GM19324 (cell line): ENCODE measurements at regions not wholly inside any gene's neighbourhood (a gene's known extent, or its start where the extent isn't known, plus 50 kb on each side); places are given as distances from the start of the nearest gene placed in this dataset.
"Not testable (repeated sequence)": the region's sequence is repeated elsewhere in the genome, so short reads cannot be mapped to it uniquely, and the experiment has no call there.

ENCODE experiments used
- ATAC-seq: cut with Tn5 transposase; IDR thresholded peaks from one replicate; pipeline ENCODE4 v1.9.1; 2021; ENCODE audit warnings: mild to moderate bottlenecking, moderate library complexity; ENCODE audit not compliant: unreplicated experiment, low FRiP score

DNA sequence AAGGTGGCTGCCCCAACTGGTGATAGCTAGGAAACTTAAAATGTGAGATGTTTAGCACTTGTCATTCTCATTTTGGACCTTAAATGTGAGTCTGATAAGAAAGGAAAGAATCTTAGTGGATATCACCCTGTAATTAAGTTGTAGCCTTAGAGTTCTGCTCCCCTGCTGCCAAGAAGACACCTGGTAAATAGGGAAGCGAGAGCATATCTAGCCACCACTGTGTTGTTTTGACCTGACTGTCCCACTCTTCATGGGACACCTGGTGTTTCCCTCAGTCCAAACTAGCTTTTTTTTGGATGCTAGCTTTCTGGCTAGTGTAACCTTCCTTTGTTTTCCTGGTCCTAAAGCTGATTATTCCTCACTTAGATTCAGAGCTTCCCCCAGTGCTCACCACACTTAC lies 357.6 kb downstream of the RAD51AP2 start:
- peak; percentile 85 for ATAC-seq

- ATAC-seq: no peak
Measured at GRCh38 chr2:17156086-17156485, 362.2 kb downstream of the RAD51AP2 start.

- no peak for ATAC-seq
Measured at GRCh38 chr2:17149945-17150344, 368.3 kb downstream of the RAD51AP2 start.

- no peak for ATAC-seq
Measured at GRCh38 chr2:17148407-17149145, 369.7 kb downstream of the RAD51AP2 start.

GRCh38 chr2:17146358-17146757 lies 371.9 kb downstream of the RAD51AP2 start:
- ATAC-seq: no peak

DNA sequence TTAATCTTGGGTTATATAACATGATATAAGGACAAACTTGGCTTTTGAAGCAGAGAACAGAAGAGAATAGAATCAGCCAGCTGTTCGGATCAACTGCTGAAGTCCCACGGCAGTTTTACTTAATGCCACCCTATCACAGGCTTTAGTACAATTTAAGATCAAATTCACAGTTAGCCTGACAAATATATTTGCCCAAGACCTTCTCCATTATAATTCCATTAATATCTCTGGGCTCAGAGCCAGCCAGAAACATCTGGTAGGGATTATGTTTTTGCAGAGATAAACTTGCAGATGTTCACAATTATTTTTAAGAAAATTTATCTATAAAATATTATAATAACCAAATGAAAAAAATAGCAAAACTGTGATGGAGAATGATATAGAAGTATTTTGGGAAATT lies 381.4 kb downstream of the RAD51AP2 start:
- no peak for ATAC-seq

- no peak for ATAC-seq
Measured at GRCh38 chr2:17136231-17136630, 382.0 kb downstream of the RAD51AP2 start.

- no peak for ATAC-seq
Measured at GRCh38 chr2:17135619-17136018, 382.6 kb downstream of the RAD51AP2 start.

GRCh38 chr2:17133052-17133671 lies 385.1 kb downstream of the RAD51AP2 start:
- no peak for ATAC-seq

- not testable (repeated sequence) for ATAC-seq
Measured at GRCh38 chr2:17130627-17131026, 387.6 kb downstream of the RAD51AP2 start.

GRCh38 chr2:17125989-17126620 lies 392.1 kb downstream of the RAD51AP2 start:
- ATAC-seq: no peak

DNA sequence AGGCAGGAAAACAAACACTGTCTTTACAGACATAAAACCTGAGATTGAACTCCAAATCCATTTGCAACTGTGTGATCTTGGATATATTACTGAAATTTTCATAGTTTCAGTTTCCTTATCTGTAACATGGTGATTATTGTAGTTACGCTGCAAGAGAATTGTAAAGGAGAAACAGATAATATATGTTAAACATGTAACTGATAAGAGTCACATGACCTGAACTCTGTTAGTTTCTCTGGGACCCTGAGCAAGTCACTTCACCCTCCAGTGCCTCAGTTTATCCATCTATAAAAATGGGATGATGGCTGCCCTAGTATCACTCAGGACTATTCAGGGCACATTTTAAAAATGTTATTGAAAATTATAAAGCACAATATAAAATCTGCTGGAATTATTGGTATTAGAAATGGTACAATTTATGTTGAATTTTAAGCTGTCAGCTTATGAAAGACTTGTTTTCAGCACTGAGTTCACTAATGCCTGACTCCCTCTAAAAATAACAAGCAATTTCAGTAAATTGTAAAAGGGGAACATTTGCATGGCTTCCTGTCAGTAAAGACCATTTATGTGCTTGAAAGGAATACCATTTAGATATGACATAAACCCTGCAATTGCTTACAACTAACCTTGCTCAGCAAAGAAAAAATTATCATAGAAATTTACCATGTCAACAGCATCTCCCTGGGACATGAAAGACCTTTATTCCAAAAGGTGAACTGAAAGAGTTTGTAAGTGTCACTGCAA lies 393.5 kb downstream of the RAD51AP2 start:
- peak; percentile 65 for ATAC-seq

GRCh38 chr2:17122887-17123501 lies 395.2 kb downstream of the RAD51AP2 start:
- ATAC-seq: no peak

DNA sequence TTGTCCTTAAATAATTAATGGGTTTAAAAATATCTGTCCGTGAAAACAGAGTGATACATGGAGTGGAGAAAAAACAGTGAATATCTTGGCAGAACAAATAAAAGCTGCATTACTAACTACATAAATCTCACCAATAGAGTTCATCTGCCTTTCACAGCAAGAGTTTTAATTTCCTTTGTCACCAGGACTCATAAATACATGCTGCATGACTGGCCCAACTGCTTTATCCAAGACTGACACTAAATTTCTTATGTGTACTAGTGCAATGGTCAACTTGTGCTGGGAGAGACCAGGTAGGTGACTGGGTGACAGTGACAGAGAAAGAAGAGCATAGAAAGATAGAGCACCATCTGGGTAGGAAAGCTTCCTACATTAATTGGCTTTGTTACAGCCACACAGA lies 402.8 kb downstream of the RAD51AP2 start:
- ATAC-seq: no peak

DNA sequence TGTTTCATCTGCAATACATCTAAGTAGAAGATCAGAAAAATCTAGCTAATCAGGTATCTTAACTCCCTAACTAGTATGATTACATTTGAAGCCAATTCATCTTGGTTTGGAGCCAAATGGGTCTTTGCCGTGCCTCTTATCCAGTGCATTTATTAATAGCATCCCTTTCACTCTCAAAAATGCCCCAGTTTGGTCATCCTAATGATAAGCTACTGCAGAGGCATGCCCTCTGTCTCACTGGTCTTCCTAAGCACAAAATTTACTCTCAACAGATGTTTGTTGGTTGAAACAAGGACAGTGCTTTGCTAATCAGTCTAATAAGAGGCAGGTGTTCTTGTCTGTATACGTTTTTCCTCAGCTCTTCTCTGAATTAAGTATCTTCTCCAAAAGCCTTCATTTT lies 403.2 kb downstream of the RAD51AP2 start:
- ATAC-seq: no peak

- no peak for ATAC-seq
Measured at GRCh38 chr2:17107871-17108270, 410.4 kb downstream of the RAD51AP2 start.

DNA sequence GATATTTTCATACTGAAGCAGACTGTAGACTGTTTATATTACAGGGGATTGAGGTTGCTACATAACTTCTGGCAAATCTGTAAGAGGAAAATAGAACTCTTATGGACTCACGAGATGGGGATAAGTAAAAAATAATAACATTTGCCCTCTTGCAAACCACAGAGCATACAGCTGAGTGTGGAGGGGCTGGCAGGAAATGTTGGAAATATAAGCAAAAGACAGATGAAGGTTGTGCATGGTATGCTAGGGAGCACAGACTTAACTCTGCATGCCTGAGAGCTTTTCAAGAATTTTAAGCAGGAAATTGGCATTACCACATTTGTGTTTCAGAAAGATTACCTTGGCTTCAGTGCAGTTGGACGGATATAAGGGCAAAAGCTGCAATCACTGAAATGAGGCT lies 411.1 kb downstream of the RAD51AP2 start:
- no peak for ATAC-seq

DNA sequence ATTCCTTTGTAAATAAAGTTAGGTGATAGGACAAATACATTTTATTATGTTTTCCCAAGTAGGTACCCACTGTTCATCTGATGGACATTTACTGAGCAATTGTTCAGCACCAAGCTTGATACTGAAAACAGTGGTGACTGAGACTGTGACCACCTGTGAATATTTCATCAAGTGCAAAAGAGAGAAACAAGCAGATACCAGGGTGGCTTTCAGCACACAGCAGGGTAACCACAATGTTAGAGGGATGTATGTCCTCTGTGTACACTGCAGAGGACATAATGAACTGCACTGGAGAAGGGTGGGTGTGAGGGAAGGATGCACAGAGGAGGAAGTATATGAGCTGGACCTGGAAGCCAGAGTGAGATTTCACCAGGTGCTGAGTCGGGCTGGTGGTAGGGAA lies 411.8 kb downstream of the RAD51AP2 start:
- peak; percentile 65 for ATAC-seq

DNA sequence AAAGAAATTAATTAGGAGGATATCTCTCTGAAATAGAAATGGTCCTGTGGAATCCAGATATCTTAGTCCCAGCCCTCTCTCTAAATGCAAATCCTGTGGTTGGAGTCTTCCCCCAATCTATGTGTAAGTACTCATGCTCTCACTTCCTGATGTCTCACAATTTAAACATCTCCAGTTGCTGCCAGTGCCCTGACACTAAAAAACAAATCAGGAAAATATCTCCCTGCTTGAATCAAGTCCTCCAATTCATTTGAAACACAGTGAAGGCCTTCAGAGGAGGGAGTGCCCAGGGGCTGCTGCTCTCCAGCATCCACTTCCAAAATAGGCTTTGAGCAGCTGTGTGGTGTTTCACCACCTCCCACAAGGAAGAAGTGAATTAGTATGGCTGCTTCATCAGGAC lies 413.8 kb downstream of the RAD51AP2 start:
- ATAC-seq: peak; percentile 53

GRCh38 chr2:17101596-17101995 lies 416.6 kb downstream of the RAD51AP2 start:
- no peak for ATAC-seq

DNA sequence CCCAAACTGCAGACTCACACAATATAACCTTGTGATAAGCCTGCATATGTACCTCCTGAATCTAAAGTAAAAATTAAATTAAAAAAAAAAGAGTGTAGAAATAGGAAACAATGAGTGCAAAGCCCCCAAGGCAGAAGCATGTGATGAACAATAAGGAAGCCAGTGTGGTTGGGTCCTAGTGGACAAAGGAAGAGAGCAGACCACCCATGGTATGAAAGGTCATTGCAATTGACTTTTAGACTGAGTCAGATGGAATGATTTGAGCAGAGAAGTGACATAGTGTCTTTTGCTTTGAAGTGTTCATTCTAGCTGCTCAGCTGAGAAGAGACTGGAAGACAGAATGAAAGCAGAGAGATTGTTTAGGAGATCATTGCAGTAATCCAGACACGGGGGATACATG lies 417.1 kb downstream of the RAD51AP2 start:
- ATAC-seq: no peak
